Erythroblast (primary cell): ENCODE measurements at regions not wholly inside any gene's neighbourhood (a gene's known extent, or its start where the extent isn't known, plus 50 kb on each side); places are given as distances from the start of the nearest gene placed in this dataset.

Experiments
- GATA1 ChIP-seq: IDR thresholded peaks from 2 replicates; pipeline ENCODE4 v1.6.1; 2011; ENCODE audit warnings: low read depth, mild to moderate bottlenecking, control low read depth, low read length, moderate library complexity
- POLR2A ChIP-seq: IDR thresholded peaks from 2 replicates; pipeline ENCODE4 v1.6.1; 2011; ENCODE audit warnings: mild to moderate bottlenecking, low read length

DNA sequence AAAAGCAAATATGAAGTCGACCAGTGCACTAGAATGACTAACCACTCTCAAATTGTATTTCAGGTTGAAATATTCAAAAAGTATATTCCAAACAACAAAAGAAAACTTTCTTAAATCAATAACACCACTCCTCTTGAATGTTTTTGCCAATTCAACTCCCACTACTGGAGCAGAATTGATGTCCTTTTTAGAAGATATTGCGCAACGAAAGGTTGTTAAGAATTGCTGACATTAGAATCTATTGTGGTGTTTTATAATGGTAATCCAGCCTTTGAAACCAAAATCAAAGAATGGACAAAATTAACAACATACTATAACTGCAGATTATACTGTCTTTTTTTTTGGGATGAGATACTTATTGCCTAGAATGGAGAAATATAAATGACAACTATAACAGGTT is 331.3 kb downstream of the GRXCR1 start:
- TF ChIP-seq POLR2A (no peak), GATA1 (no peak)
